C4-2B (cell line): ENCODE measurements at regions not wholly inside any gene's neighbourhood (a gene's known extent, or its start where the extent isn't known, plus 50 kb on each side); places are given as distances from the start of the nearest gene placed in this dataset.

Experiments
- H3K27ac ChIP-seq: fragments of 450-650 bp; 2 replicates; pipeline ENCODE4 v1.5.1; 2017
- ZFX ChIP-seq: fragments of 450-650 bp; IDR thresholded peaks from 2 replicates; pipeline ENCODE4 v1.6.1; 2017
- TF ChIP-seq, protein P1 (sequence below): fragments of 450-650 bp; conservative IDR thresholded peaks from 2 replicates; pipeline ENCODE4 v1.5.1; 2017; ENCODE audit warnings: mild to moderate bottlenecking

DNA sequence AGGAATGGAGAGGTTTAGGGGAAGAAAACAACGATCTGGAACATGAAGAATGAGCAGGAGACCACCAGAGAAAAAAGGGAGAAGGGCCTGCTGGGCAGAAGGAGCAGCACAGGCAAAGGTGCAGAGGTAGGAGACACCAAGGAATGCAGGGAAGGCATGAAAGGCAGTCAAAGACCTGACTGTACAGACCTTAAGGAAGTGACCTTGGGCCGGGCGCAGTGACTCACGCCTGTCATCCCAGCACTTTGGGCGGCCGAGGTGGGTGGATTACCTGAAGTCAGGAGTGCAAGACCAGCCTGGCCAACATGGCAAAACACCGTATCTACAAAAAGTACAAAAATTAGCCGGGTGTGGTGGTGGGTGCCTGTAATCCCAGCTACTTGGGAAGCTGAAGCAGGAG is 157.7 kb upstream of the ATP10A start:
- no peak overlapping the region for H3K27ac ChIP-seq
- TF ChIP-seq ZFX = no peak
- TF ChIP-seq, protein P1, sequence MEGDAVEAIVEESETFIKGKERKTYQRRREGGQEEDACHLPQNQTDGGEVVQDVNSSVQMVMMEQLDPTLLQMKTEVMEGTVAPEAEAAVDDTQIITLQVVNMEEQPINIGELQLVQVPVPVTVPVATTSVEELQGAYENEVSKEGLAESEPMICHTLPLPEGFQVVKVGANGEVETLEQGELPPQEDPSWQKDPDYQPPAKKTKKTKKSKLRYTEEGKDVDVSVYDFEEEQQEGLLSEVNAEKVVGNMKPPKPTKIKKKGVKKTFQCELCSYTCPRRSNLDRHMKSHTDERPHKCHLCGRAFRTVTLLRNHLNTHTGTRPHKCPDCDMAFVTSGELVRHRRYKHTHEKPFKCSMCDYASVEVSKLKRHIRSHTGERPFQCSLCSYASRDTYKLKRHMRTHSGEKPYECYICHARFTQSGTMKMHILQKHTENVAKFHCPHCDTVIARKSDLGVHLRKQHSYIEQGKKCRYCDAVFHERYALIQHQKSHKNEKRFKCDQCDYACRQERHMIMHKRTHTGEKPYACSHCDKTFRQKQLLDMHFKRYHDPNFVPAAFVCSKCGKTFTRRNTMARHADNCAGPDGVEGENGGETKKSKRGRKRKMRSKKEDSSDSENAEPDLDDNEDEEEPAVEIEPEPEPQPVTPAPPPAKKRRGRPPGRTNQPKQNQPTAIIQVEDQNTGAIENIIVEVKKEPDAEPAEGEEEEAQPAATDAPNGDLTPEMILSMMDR = no peak

DNA sequence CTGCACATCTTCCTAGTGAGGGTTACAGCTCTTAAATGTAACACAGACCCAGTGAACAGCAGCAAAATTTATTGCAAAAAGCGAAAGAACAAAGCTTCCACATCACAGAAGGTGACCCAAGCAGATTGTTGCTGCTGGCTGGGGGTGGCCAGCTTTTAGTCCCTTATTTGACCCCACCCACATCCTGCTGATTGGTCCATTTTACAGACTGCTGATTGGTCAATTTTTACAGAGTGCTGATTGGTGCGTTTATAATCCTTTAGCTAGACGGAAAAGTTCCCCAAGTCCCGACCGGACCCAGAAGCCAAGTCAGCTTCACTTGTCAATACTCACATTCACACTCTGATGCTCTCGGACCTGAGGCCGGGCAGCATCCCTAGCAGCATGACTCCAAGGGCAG is 154.5 kb upstream of the ATP10A start:
- TF ChIP-seq, protein P1 = no peak
- no peak for TF ChIP-seq ZFX
- no peak overlapping the region for H3K27ac ChIP-seq

DNA sequence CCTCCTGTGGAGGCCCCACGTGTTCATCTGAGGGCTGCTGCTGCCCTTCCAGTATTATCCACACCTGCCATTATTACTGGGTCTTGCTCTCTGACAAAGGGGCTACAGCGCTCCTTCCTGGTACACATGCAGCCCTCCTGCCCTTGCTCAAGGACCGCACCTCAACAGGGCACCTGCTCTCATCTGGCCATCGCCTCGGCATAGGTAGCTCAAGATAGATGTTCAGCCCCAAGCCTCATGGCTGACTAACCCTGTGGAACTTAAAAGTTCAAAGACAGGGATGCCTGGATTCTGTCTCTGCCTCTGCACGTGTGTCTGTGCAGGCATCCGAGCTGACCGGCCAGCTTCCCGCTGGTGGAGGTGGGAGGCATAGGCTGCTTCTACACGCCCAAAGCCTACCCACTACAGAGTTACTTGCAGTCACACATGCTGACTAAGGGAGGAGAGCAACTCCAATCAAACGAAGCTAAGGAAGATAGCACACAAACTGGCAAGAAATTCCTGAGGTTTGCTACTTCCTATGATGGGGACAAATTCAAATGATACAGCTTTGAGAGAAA is 152.5 kb upstream of the ATP10A start:
- TF ChIP-seq ZFX = no peak
- TF ChIP-seq, protein P1 = no peak
- H3K27ac ChIP-seq = no peak overlapping the region

DNA sequence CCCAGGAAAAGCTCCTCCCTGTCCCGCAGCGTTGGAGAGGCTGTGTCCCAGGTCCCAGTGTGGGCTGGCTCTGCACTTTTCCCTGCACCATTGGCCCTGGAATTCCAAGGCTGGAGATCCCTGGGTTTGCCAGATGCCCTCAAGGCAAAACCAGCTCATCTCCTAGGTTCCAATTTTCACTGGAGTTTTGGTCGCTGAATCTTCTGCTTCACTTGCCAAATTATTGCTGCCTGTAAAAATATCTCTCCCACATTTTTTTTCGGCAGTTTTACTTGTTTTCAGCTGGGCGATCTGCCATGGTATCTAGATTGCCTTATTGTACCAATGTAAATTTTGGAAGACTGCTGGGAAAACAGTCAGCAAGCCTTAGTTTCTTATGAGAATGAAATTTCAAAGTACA is 150.9 kb upstream of the ATP10A start:
- TF ChIP-seq, protein P1 = no peak
- H3K27ac ChIP-seq = no peak overlapping the region

DNA sequence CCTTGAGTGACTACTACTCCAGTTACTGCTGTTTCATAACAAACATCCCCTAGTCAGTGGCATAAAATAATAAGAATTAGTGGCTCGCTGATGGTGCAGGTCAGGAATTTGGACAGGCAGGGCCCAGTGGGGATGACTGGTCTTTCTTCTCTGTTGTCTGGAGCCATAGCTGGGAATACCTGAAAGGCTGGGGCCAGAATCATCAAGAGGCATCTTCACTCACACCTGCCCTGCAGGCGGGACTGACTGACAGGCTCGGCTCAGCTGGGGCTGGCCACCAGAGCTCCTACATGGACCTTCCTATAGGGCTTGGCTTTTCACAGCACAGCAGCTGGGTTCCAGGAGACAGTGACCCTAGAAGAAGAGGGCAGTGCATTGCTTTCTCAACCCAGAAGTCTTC is 148.8 kb upstream of the ATP10A start:
- no peak for TF ChIP-seq ZFX
- TF ChIP-seq, protein P1 = no peak
- H3K27ac ChIP-seq = no peak overlapping the region

DNA sequence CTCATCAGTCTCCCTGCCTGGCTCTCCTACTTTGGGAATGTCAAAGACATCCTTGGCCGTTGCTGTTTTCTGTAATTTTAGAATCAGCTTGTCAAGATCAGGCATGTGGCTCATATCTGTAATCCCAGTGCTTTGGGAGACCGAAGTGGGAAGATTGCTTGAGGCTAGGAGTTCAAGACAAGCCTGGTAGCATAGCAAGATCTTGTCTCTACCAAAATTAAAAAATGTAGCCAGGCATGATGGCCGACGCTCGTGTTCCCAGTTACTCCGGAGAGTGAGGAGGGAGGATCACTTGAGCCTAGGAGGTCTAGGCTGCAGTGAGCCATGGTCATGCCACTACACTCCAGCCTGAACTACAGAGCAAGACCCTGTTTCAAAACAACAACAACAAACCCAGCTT is 144.0 kb upstream of the ATP10A start:
- TF ChIP-seq, protein P1 = no peak
- no peak for TF ChIP-seq ZFX
- no peak overlapping the region for H3K27ac ChIP-seq

DNA sequence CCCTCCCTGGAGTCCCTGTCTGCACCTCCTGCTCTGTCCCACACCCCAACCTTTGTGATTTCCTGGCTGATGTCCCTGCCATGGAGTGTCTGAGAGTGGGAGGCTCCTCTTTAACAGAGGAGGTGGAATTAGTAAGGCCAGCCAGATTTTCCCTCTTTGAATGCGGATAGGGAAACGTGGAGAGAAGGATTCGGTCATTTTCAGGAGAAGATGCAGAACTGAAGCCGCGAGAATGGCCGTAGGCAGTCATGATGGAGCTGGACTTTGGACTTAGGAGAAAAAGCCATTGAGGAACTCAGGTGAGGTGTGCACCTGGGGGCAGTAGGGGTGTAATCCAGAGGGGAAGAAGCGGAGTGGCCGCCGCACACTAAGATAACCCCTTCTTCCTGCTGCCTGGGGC is 138.1 kb upstream of the ATP10A start:
- TF ChIP-seq, protein P1 = no peak
- TF ChIP-seq ZFX = no peak
- H3K27ac ChIP-seq = no peak overlapping the region
